ENCODE measurements at regions not wholly inside any gene's neighbourhood (a gene's known extent, or its start where the extent isn't known, plus 50 kb on each side); places are given as distances from the start of the nearest gene placed in this dataset.

GRCh38 chr2:21407851-21408250 lies 284.1 kb downstream of the TDRD15 start:
- peaks cover 3% of the 10 kb centered on the region; the same call in 1 of the 2 replicates for H3K4me1 ChIP-seq (ENCODE audit: control insufficient read depth, insufficient read depth, low read length)
- H2BK5ac ChIP-seq (ENCODE audit: low read depth, low read length, poor library complexity, severe bottlenecking) = no peak overlapping the region
- ChIA-PET CTCF (no interaction called here), POLR2A (ENCODE audit: unreplicated experiment) (no interaction called here)
- H2BK20ac ChIP-seq (ENCODE audit: low read depth, low read length) = no peak overlapping the region
- DNase-seq (no peak), ATAC-seq (ENCODE audit: low read depth) (no peak)
- no peak overlapping the region for H4K5ac ChIP-seq (ENCODE audit: low read depth, low read length)
- no TSS peak for BruUV-seq (replicated peaks)
- H3K9me3 ChIP-seq (ENCODE audit: control insufficient read depth, insufficient read depth, low read length) = no peaks in the 10 kb centered on the region; the same call in 1 of the 2 replicates
- dilution Hi-C loops (cut with HindIII; ENCODE audit: low sequenced_read_pairs, unreplicated experiment) (no loop called here), in situ Hi-C loops (cut with MboI; ENCODE audit: low sequenced_read_pairs) (no loop called here), intact Hi-C loops (cut with micrococcal nuclease) (no loop called here)
- no peak overlapping the region for H2BK15ac ChIP-seq (ENCODE audit: low read depth, low read length)
- no peak overlapping the region for H3K23ac ChIP-seq (ENCODE audit: low read depth, low read length)
- H2BK120ac ChIP-seq (ENCODE audit: low read depth, low read length) = no peak overlapping the region
- WGBS, 2 experiments (ENCODE audit: extremely low coverage in 2 of 2, insufficient read length in 1 of 2) = no CpG with 5 or more reads among the region's 1 CpG
- H3K18ac ChIP-seq (ENCODE audit: low read depth, low read length) = no peak overlapping the region
- H3K9ac ChIP-seq (ENCODE audit: low read depth, low read length) = no peak overlapping the region
- H2AK9ac ChIP-seq (replicated peaks; ENCODE audit: low read depth, low read length, poor library complexity) = no peak overlapping the region
- H4K8ac ChIP-seq (ENCODE audit: low read depth in 2 of 2, low read length in 2 of 2) = no peak overlapping the region
- H4K20me1 ChIP-seq (ENCODE audit: insufficient read depth, low read length) = no peaks in the 10 kb centered on the region
- no peak overlapping the region for H3K14ac ChIP-seq (replicated peaks; ENCODE audit: low read depth, low read length)
- H3K27me3 ChIP-seq (ENCODE audit: control insufficient read depth, insufficient read depth, low read length) = no peaks in the 10 kb centered on the region
- H3K36me3 ChIP-seq (ENCODE audit: control insufficient read depth, insufficient read depth, low read length) = no peaks in the 10 kb centered on the region
- no peak overlapping the region for H3K4me2 ChIP-seq (ENCODE audit: low read depth, low read length)
- no peak overlapping the region for H3K4me3 ChIP-seq (ENCODE audit: insufficient read depth, low read depth, low read length)
- no peak overlapping the region for H3K4ac ChIP-seq (ENCODE audit: low read depth, low read length)
- no peak overlapping the region for H2AFZ ChIP-seq (replicated peaks; ENCODE audit: low read length, poor library complexity)
- peaks cover 3% of the 10 kb centered on the region; the same call in 1 of the 2 replicates for H3K9me1 ChIP-seq (ENCODE audit: insufficient read depth, low read length)
- no peak overlapping the region for H3K56ac ChIP-seq (ENCODE audit: extremely low read depth, insufficient read depth, low read length)
- TF ChIP-seq, protein P1, sequence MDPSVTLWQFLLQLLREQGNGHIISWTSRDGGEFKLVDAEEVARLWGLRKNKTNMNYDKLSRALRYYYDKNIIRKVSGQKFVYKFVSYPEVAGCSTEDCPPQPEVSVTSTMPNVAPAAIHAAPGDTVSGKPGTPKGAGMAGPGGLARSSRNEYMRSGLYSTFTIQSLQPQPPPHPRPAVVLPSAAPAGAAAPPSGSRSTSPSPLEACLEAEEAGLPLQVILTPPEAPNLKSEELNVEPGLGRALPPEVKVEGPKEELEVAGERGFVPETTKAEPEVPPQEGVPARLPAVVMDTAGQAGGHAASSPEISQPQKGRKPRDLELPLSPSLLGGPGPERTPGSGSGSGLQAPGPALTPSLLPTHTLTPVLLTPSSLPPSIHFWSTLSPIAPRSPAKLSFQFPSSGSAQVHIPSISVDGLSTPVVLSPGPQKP (IDR thresholded peaks at IDR 0.05; ENCODE audit: borderline replicate concordance, low read depth, low read length) = no peak
- TF ChIP-seq MAZ (IDR thresholded peaks at IDR 0.05; ENCODE audit: borderline replicate concordance, low read depth, low read length) = no peak
- no peak overlapping the region for H3K27ac ChIP-seq (ENCODE audit: insufficient read depth, low read length)
- no peak overlapping the region for H4K91ac ChIP-seq (ENCODE audit: insufficient read depth, low read depth, low read length)
- no peaks in the 10 kb centered on the region for H3K79me1 ChIP-seq (ENCODE audit: low read depth in 1 of 2, low read length in 2 of 2)
- H2AK5ac ChIP-seq (ENCODE audit: low read depth, low read length) = no peak overlapping the region

All from IMR-90 (cell line).